ENCODE measurements at regions not wholly inside any gene's neighbourhood (a gene's known extent, or its start where the extent isn't known, plus 50 kb on each side); places are given as distances from the start of the nearest gene placed in this dataset.
"Not testable (repeated sequence)": the region's sequence is repeated elsewhere in the genome, so short reads cannot be mapped to it uniquely, and the experiment has no call there.

DNA sequence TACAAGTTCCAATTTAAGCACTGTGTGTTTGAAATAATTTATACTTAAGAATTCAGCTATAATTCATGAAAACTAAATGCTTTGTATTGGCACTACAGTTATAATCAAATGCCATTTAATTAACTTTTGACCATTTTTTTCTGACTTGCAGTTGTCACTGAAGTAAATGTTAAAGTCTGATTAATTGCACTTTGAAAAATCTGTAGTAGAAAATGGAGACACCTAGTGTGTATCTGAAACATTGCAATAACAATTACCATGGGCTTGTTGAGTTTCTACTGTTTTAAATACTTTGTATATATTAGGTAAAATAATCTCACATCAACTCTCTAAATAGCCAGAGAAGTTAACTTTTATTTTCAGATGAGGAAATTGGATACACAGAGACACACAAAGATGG lies 458.6 kb upstream of the FSIP2 start:
- TF ChIP-seq TAF1 (IDR thresholded peaks at IDR 0.05; ENCODE audit: borderline replicate concordance, low read depth, low read length) (no peak), RAD21 (IDR thresholded peaks at IDR 0.05; ENCODE audit: low read length) (peak; percentile 69), SMC3 (IDR thresholded peaks at IDR 0.05; ENCODE audit: low read depth, low read length) (peak; percentile 45), POLR2AphosphoS5 (IDR thresholded peaks at IDR 0.05; ENCODE audit: low read depth, low read length) (no peak), NRF1 (IDR thresholded peaks at IDR 0.05; ENCODE audit: low read depth, low read length) (no peak), FOXJ3 (CRISPR knock-in tag; IDR thresholded peaks at IDR 0.05) (no peak), MXI1 (IDR thresholded peaks at IDR 0.05; ENCODE audit: low read depth, low read length) (no peak), CHD2 (IDR thresholded peaks at IDR 0.05; ENCODE audit: low read length, partially characterized antibody) (no peak), YY1 (IDR thresholded peaks at IDR 0.05; ENCODE audit: low read depth) (no peak), EZH2phosphoT487 (IDR thresholded peaks at IDR 0.05; ENCODE audit: borderline replicate concordance, low read depth) (no peak), TCF12 (IDR thresholded peaks at IDR 0.05) (no peak), FOSL2 (IDR thresholded peaks at IDR 0.05; ENCODE audit: borderline replicate concordance, low read depth) (no peak)
- TF ChIP-seq, protein P1, sequence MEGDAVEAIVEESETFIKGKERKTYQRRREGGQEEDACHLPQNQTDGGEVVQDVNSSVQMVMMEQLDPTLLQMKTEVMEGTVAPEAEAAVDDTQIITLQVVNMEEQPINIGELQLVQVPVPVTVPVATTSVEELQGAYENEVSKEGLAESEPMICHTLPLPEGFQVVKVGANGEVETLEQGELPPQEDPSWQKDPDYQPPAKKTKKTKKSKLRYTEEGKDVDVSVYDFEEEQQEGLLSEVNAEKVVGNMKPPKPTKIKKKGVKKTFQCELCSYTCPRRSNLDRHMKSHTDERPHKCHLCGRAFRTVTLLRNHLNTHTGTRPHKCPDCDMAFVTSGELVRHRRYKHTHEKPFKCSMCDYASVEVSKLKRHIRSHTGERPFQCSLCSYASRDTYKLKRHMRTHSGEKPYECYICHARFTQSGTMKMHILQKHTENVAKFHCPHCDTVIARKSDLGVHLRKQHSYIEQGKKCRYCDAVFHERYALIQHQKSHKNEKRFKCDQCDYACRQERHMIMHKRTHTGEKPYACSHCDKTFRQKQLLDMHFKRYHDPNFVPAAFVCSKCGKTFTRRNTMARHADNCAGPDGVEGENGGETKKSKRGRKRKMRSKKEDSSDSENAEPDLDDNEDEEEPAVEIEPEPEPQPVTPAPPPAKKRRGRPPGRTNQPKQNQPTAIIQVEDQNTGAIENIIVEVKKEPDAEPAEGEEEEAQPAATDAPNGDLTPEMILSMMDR (IDR thresholded peaks at IDR 0.05): peak; percentile 67
- TF ChIP-seq, protein P2, sequence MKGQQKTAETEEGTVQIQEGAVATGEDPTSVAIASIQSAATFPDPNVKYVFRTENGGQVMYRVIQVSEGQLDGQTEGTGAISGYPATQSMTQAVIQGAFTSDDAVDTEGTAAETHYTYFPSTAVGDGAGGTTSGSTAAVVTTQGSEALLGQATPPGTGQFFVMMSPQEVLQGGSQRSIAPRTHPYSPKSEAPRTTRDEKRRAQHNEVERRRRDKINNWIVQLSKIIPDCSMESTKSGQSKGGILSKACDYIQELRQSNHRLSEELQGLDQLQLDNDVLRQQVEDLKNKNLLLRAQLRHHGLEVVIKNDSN (IDR thresholded peaks at IDR 0.05; ENCODE audit: borderline replicate concordance, low read depth): no peak
- TF ChIP-seq, protein P3, sequence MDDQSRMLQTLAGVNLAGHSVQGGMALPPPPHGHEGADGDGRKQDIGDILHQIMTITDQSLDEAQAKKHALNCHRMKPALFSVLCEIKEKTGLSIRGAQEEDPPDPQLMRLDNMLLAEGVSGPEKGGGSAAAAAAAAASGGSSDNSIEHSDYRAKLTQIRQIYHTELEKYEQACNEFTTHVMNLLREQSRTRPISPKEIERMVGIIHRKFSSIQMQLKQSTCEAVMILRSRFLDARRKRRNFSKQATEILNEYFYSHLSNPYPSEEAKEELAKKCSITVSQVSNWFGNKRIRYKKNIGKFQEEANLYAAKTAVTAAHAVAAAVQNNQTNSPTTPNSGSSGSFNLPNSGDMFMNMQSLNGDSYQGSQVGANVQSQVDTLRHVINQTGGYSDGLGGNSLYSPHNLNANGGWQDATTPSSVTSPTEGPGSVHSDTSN (IDR thresholded peaks at IDR 0.05): 0 out of 2 replicates have a peak, but pooled peaks have one; percentile 21
- Histone ChIP-seq H3K9me2 (no peaks in the 10 kb centered on the region), H3K9me3 (no peaks in the 10 kb centered on the region), H3F3A (replicated peaks; ENCODE audit: insufficient read depth) (no peaks in the 10 kb centered on the region), H3K9ac (no peak overlapping the region), H3K4me1 (ENCODE audit: control insufficient read depth in 1 of 2, insufficient read depth in 2 of 2, low read depth in 1 of 2, low read length in 1 of 2) (no peaks in the 10 kb centered on the region), H3K79me2 (ENCODE audit: insufficient read depth) (no peaks in the 10 kb centered on the region), H3K27me3 (ENCODE audit: insufficient read depth) (no peaks in the 10 kb centered on the region), H3K4me2 (no peak overlapping the region), H4K20me1 (ENCODE audit: insufficient read depth) (no peaks in the 10 kb centered on the region), H3K4me3 (ENCODE audit: low read depth in 2 of 2, low read length in 1 of 2) (peak overlapping the region in 1 of 2 experiments; percentile 8; a peak in 1 of 4 replicates), H3K36me3 (replicated peaks in 1 of 2; ENCODE audit: control insufficient read depth in 1 of 2, insufficient read depth in 2 of 2, low read length in 1 of 2) (no peaks in the 10 kb centered on the region), H2AFZ (ENCODE audit: low read depth) (no peak overlapping the region), H3K27ac (ENCODE audit: low read depth in 2 of 2, low read length in 1 of 2) (no peak overlapping the region)
- DNase-seq: peak; percentile 3
- ChIA-PET CTCF (interaction anchor here (0.7 to 1.7 kb wide), 6 partner anchors 10 to 1523 kb away, joined by 3 to 6 read pairs (median 3); no protein-coding TSS in a partner anchor), POLR2A (no interaction called here)

DNA sequence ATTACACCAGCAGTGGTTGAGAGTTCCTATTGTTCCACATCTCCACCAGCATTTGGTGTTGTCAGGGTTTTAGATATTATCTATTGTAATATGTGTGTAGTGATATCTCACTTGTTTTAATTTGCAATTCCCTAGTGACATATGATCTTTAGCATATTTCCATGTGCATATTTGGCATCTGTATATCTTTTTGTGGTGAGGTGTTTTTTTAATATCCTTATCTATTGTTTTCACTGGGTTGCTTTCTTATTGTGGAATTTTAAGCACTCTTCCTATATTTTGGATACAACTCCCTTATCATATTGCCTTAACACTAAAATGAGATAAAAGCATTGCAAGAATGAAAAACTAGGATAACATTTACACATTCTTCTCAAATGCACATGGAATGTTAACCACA lies 453.9 kb upstream of the FSIP2 start:
- ChIA-PET POLR2A (no interaction called here), CTCF (no interaction called here)
- Histone ChIP-seq H3K4me1 (ENCODE audit: control insufficient read depth in 1 of 2, insufficient read depth in 2 of 2, low read depth in 1 of 2, low read length in 1 of 2) (no peaks in the 10 kb centered on the region), H3K9ac (no peak overlapping the region), H3K9me3 (no peaks in the 10 kb centered on the region), H3F3A (replicated peaks; ENCODE audit: insufficient read depth) (no peaks in the 10 kb centered on the region), H3K36me3 (replicated peaks in 1 of 2; ENCODE audit: control insufficient read depth in 1 of 2, insufficient read depth in 2 of 2, low read length in 1 of 2) (no peaks in the 10 kb centered on the region), H3K9me2 (no peaks in the 10 kb centered on the region), H3K27me3 (ENCODE audit: insufficient read depth) (no peaks in the 10 kb centered on the region), H4K20me1 (ENCODE audit: insufficient read depth) (no peaks in the 10 kb centered on the region), H2AFZ (ENCODE audit: low read depth) (no peak overlapping the region), H3K27ac (ENCODE audit: low read depth in 2 of 2, low read length in 1 of 2) (no peak overlapping the region), H3K4me2 (no peak overlapping the region), H3K79me2 (ENCODE audit: insufficient read depth) (no peaks in the 10 kb centered on the region), H3K4me3 (ENCODE audit: low read depth in 2 of 2, low read length in 1 of 2) (no peak overlapping the region)
- TF ChIP-seq, protein P4, sequence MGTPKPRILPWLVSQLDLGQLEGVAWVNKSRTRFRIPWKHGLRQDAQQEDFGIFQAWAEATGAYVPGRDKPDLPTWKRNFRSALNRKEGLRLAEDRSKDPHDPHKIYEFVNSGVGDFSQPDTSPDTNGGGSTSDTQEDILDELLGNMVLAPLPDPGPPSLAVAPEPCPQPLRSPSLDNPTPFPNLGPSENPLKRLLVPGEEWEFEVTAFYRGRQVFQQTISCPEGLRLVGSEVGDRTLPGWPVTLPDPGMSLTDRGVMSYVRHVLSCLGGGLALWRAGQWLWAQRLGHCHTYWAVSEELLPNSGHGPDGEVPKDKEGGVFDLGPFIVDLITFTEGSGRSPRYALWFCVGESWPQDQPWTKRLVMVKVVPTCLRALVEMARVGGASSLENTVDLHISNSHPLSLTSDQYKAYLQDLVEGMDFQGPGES (IDR thresholded peaks at IDR 0.05; ENCODE audit: low read depth, low read length): no peak
- TF ChIP-seq YY1 (IDR thresholded peaks at IDR 0.05; ENCODE audit: low read depth) (no peak), MXI1 (IDR thresholded peaks at IDR 0.05; ENCODE audit: low read depth, low read length) (no peak), POLR2AphosphoS5 (IDR thresholded peaks at IDR 0.05; ENCODE audit: low read depth, low read length) (no peak), NRF1 (IDR thresholded peaks at IDR 0.05; ENCODE audit: low read depth, low read length) (no peak)
- TF ChIP-seq, protein P5, sequence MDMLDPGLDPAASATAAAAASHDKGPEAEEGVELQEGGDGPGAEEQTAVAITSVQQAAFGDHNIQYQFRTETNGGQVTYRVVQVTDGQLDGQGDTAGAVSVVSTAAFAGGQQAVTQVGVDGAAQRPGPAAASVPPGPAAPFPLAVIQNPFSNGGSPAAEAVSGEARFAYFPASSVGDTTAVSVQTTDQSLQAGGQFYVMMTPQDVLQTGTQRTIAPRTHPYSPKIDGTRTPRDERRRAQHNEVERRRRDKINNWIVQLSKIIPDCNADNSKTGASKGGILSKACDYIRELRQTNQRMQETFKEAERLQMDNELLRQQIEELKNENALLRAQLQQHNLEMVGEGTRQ (IDR thresholded peaks at IDR 0.05; ENCODE audit: borderline replicate concordance, low read depth, low read length): no peak
- no peak for DNase-seq

DNA sequence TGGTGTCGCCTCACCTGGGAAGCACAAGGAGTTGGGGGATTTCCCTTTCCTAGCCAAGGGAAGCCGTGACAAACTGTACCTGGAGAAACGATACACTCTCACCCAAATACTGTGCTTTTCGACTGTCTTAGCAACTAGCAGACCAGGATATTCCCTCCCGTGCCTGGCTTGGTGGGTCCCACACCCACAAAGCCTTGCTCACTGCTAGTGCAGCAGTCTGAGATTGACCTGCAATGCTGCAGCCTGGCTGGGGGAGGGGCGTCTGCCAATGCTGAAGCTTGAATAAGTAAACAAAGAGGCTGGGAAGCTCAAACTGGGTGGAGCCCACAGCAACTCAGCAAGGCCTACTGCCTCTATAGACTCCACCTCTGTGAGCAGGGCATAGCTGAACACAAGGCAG lies 448.6 kb upstream of the FSIP2 start:
- H2AFZ ChIP-seq (ENCODE audit: low read depth); H3K9me2 ChIP-seq; H3K79me2 ChIP-seq (ENCODE audit: insufficient read depth); H3K9ac ChIP-seq; POLR2A ChIA-PET; DNase-seq; H3K4me2 ChIP-seq; H3K4me3 ChIP-seq (ENCODE audit: low read depth in 2 of 2, low read length in 1 of 2); H3K9me3 ChIP-seq; H3K36me3 ChIP-seq (replicated peaks in 1 of 2; ENCODE audit: control insufficient read depth in 1 of 2, insufficient read depth in 2 of 2, low read length in 1 of 2); H4K20me1 ChIP-seq (ENCODE audit: insufficient read depth); H3K27ac ChIP-seq (ENCODE audit: low read depth in 2 of 2, low read length in 1 of 2); H3K27me3 ChIP-seq (ENCODE audit: insufficient read depth); H3F3A ChIP-seq (replicated peaks; ENCODE audit: insufficient read depth); H3K4me1 ChIP-seq (ENCODE audit: control insufficient read depth in 1 of 2, insufficient read depth in 2 of 2, low read depth in 1 of 2, low read length in 1 of 2): not testable (repeated sequence)
- WGBS (ENCODE audit: low lambda C conversion rate): 55% methylated on average over 6 of the region's 6 CpGs
- CTCF ChIA-PET: interaction anchor here (0.9 kb wide), 1 partner anchor 9 kb away, joined by 3 read pairs; no protein-coding TSS in a partner anchor
